WERI-Rb-1 (cell line): ENCODE measurements at regions not wholly inside any gene's neighbourhood (a gene's known extent, or its start where the extent isn't known, plus 50 kb on each side); places are given as distances from the start of the nearest gene placed in this dataset.

Source experiments
- DNase-seq: peaks from one replicate; pipeline ENCODE4 v3.0.0-alpha.2; 2020
- H3K27ac ChIP-seq: fragments of 250-450 bp; sonication (Bioruptor Pico); 2 replicates; pipeline ENCODE4 v1.5.1; 2020; ENCODE audit warnings: mild to moderate bottlenecking, moderate library complexity
- H3K27me3 ChIP-seq: fragments of 250-450 bp; sonication (Bioruptor Pico); 2 replicates; pipeline ENCODE4 v1.5.1; 2021; ENCODE audit warnings: mild to moderate bottlenecking, low read depth, moderate library complexity; ENCODE audit not compliant: insufficient read depth, severe bottlenecking
- H3K36me3 ChIP-seq: fragments of 250-450 bp; sonication (Bioruptor Pico); 2 replicates; pipeline ENCODE4 v1.5.1; 2020; ENCODE audit warnings: mild to moderate bottlenecking, moderate library complexity
- H3K4me3 ChIP-seq: 2 replicates; pipeline ENCODE4 v1.5.1; 2011; ENCODE audit warnings: low read depth, mild to moderate bottlenecking, control low read depth, low read length
- H3K9me3 ChIP-seq: fragments of 250-450 bp; sonication (Bioruptor Pico); 2 replicates; pipeline ENCODE4 v1.5.1; 2021; ENCODE audit warnings: mild to moderate bottlenecking, moderate library complexity; ENCODE audit not compliant: severe bottlenecking
- CTCF ChIP-seq: IDR thresholded peaks from 2 replicates; pipeline ENCODE4 v1.5.1; 2011; ENCODE audit warnings: low read depth, mild to moderate bottlenecking, control low read depth, inconsistent platforms, low read length

DNA sequence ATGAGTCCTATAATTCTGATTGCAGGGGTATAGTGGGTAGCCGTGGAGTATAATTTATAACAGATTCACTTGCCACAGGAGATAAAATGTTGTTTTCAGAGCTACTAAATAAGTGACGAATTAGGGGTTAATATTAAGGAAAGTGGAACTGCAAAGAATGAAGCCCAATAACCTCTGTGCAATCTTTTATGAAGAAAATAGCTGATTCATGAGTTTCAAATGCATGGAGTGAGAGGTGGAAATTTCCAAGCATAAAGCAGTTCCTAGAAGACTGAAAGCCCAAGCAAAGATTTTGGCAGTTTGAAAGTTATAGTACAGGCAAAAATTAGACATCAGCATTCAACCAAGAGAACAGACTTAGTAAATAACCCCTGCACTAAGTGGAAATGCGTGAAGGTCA, 1782.4 kb upstream of the PCDH10 start:
- Histone ChIP-seq H3K36me3 (no peaks in the 10 kb centered on the region), H3K27ac (no peak overlapping the region), H3K4me3 (no peak overlapping the region), H3K9me3 (no peaks in the 10 kb centered on the region), H3K27me3 (no peaks in the 10 kb centered on the region)
- no peak for TF ChIP-seq CTCF
- no peak for DNase-seq

- H3K27ac ChIP-seq = no peak overlapping the region
- H3K36me3 ChIP-seq = no peaks in the 10 kb centered on the region
- DNase-seq = no peak
- no peak overlapping the region for H3K4me3 ChIP-seq
- no peaks in the 10 kb centered on the region for H3K9me3 ChIP-seq
- no peaks in the 10 kb centered on the region for H3K27me3 ChIP-seq
- TF ChIP-seq CTCF = no peak
Observed at GRCh38 chr4:131367441-131367840, 1781.7 kb upstream of the PCDH10 start.

- no peak for DNase-seq
- H3K36me3 ChIP-seq = no peaks in the 10 kb centered on the region
Observed at GRCh38 chr4:131370846-131371245, 1778.2 kb upstream of the PCDH10 start.

GRCh38 chr4:131381055-131381454, 1768.0 kb upstream of the PCDH10 start:
- TF ChIP-seq CTCF = no peak
- Histone ChIP-seq H3K9me3 (no peaks in the 10 kb centered on the region), H3K27me3 (no peaks in the 10 kb centered on the region), H3K27ac (no peak overlapping the region), H3K36me3 (no peaks in the 10 kb centered on the region), H3K4me3 (no peak overlapping the region)
- DNase-seq = no peak

More at GRCh38 chr4:131370846-131371245, 1778.2 kb upstream of the PCDH10 start:
- Histone ChIP-seq H3K27ac (no peak overlapping the region), H3K27me3 (no peaks in the 10 kb centered on the region), H3K4me3 (no peak overlapping the region), H3K9me3 (no peaks in the 10 kb centered on the region)
- TF ChIP-seq CTCF = no peak

DNA sequence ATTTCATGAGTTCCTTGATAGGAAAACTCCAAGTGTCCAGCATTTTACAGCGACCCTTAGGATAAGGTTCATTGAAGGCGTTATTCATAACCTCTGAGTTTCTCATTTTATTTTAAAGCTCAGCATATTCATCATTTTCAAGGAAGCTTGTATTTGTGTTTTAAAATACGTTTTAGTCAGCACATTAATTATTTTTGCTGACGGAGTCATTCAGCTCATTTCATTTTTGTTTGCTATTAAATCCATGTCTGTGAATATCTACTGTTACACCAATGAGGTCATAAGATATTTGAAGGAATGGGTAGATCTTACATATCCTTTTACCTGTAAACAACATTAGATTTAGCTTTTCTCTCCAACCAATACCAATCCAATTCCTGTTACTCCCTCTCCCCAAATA, 1766.3 kb upstream of the PCDH10 start:
- DNase-seq = no peak
- H3K4me3 ChIP-seq = no peak overlapping the region
- H3K27ac ChIP-seq = no peak overlapping the region
- H3K27me3 ChIP-seq = no peaks in the 10 kb centered on the region
- no peaks in the 10 kb centered on the region for H3K9me3 ChIP-seq
- no peak for TF ChIP-seq CTCF
- no peaks in the 10 kb centered on the region for H3K36me3 ChIP-seq

- Histone ChIP-seq H3K4me3 (no peak overlapping the region), H3K27ac (no peak overlapping the region), H3K36me3 (no peaks in the 10 kb centered on the region), H3K9me3 (no peaks in the 10 kb centered on the region), H3K27me3 (no peaks in the 10 kb centered on the region)
- TF ChIP-seq CTCF = no peak
- peak; percentile 38 for DNase-seq
Observed at GRCh38 chr4:131388277-131388676, 1760.8 kb upstream of the PCDH10 start.
